ENCODE measurements at regions not wholly inside any gene's neighbourhood (a gene's known extent, or its start where the extent isn't known, plus 50 kb on each side); places are given as distances from the start of the nearest gene placed in this dataset.

DNA sequence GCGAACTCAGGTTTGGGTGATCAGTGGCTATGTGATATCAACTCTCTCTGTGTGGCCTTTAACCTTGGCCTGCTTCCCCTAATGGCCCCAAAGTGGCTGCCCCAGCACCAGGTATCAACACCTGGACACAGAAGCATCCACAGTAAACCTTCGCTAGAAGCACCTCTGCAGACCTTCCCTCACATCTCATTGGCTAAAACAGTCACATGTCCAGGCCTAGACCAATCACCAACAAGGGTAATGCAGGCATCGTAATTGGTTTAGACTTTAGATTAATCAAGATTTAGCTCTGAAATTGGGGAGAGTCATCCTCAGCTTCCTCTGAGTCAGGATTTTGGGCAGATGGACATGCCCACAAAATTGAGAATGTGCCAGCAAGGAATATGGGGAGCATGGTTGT is 92.5 kb upstream of the MYL2 start:
- Histone ChIP-seq H3K9ac (ENCODE audit: low read length) (no peak overlapping the region), H4K12ac (ENCODE audit: low read depth, low read length) (no peak overlapping the region), H2BK120ac (ENCODE audit: insufficient read depth, low read length, poor library complexity) (no peak overlapping the region), H2AFZ (ENCODE audit: insufficient read depth, low read length, poor library complexity) (no peak overlapping the region), H3K36me3 (ENCODE audit: control insufficient read depth in 1 of 2, insufficient read depth in 2 of 2, low read length in 2 of 2) (no peaks in the 10 kb centered on the region), H3K4me2 (ENCODE audit: low read length) (no peak overlapping the region), H3K79me2 (ENCODE audit: control insufficient read depth, insufficient read depth, low read length, poor library complexity) (no peaks in the 10 kb centered on the region), H3K27me3 (ENCODE audit: insufficient read depth, low read length) (no peaks in the 10 kb centered on the region), H3K23ac (ENCODE audit: low read length) (no peak overlapping the region), H3K18ac (ENCODE audit: low read length) (no peak overlapping the region), H3K4me3 (ENCODE audit: low read depth, low read length) (no peak overlapping the region), H3K9me3 (ENCODE audit: insufficient read depth, low read depth, low read length) (peaks cover 4% of the 10 kb centered on the region), H3K4me1 (ENCODE audit: control insufficient read depth in 1 of 2, insufficient read depth in 2 of 2, low read length in 2 of 2) (no peaks in the 10 kb centered on the region), H3K4ac (ENCODE audit: low read depth, low read length) (no peak overlapping the region), H3K27ac (ENCODE audit: low read depth, low read length) (no peak overlapping the region), H4K8ac (ENCODE audit: low read depth, low read length) (no peak overlapping the region), H2BK5ac (ENCODE audit: low read depth, low read length, poor library complexity) (no peak overlapping the region), H3K79me1 (ENCODE audit: low read length) (no peaks in the 10 kb centered on the region), H3K14ac (ENCODE audit: low read length) (no peak overlapping the region), H4K91ac (ENCODE audit: low read depth, low read length) (no peak overlapping the region), H2BK12ac (ENCODE audit: low read length) (no peak overlapping the region), H2AK5ac (ENCODE audit: low read length) (no peak overlapping the region)
- no CpG with 5 or more reads among the region's 3 CpGs for WGBS (ENCODE audit: extremely low coverage, insufficient coverage, insufficient read length)
- DNase-seq, result no peak

- Histone ChIP-seq H3K79me1 (ENCODE audit: low read length) (no peaks in the 10 kb centered on the region), H3K4me1 (ENCODE audit: control insufficient read depth in 1 of 2, insufficient read depth in 2 of 2, low read length in 2 of 2) (no peaks in the 10 kb centered on the region), H3K14ac (ENCODE audit: low read length) (no peak overlapping the region), H4K12ac (ENCODE audit: low read depth, low read length) (no peak overlapping the region), H3K79me2 (ENCODE audit: control insufficient read depth, insufficient read depth, low read length, poor library complexity) (no peaks in the 10 kb centered on the region), H2AK5ac (ENCODE audit: low read length) (no peak overlapping the region), H3K36me3 (ENCODE audit: control insufficient read depth in 1 of 2, insufficient read depth in 2 of 2, low read length in 2 of 2) (no peaks in the 10 kb centered on the region), H3K27ac (ENCODE audit: low read depth, low read length) (no peak overlapping the region), H3K4me3 (ENCODE audit: low read depth, low read length) (no peak overlapping the region), H2BK12ac (ENCODE audit: low read length) (no peak overlapping the region), H3K27me3 (ENCODE audit: insufficient read depth, low read length) (no peaks in the 10 kb centered on the region), H2BK120ac (ENCODE audit: insufficient read depth, low read length, poor library complexity) (no peak overlapping the region), H3K9me3 (ENCODE audit: insufficient read depth, low read depth, low read length) (peaks cover 4% of the 10 kb centered on the region), H4K8ac (ENCODE audit: low read depth, low read length) (no peak overlapping the region), H3K9ac (ENCODE audit: low read length) (no peak overlapping the region), H3K23ac (ENCODE audit: low read length) (no peak overlapping the region), H2AFZ (ENCODE audit: insufficient read depth, low read length, poor library complexity) (no peak overlapping the region), H3K4me2 (ENCODE audit: low read length) (no peak overlapping the region), H3K4ac (ENCODE audit: low read depth, low read length) (no peak overlapping the region), H4K91ac (ENCODE audit: low read depth, low read length) (no peak overlapping the region), H2BK5ac (ENCODE audit: low read depth, low read length, poor library complexity) (no peak overlapping the region), H3K18ac (ENCODE audit: low read length) (no peak overlapping the region)
- no peak for DNase-seq
- WGBS (ENCODE audit: extremely low coverage, insufficient coverage, insufficient read length), result no CpG with 5 or more reads among the region's 15 CpGs
Measured at GRCh38 chr12:111011999-111012600, 91.7 kb upstream of the MYL2 start.

- H4K12ac ChIP-seq (ENCODE audit: low read depth, low read length), result no peak overlapping the region
- H4K8ac ChIP-seq (ENCODE audit: low read depth, low read length), result no peak overlapping the region
- 100% methylated on average over 1 of the region's 6 CpGs for WGBS (ENCODE audit: extremely low coverage, insufficient coverage, insufficient read length)
- H3K18ac ChIP-seq (ENCODE audit: low read length), result no peak overlapping the region
- H3K4me1 ChIP-seq (ENCODE audit: control insufficient read depth in 1 of 2, insufficient read depth in 2 of 2, low read length in 2 of 2), result no peaks in the 10 kb centered on the region
- H3K9ac ChIP-seq (ENCODE audit: low read length), result no peak overlapping the region
- DNase-seq, result no peak
- H2AFZ ChIP-seq (ENCODE audit: insufficient read depth, low read length, poor library complexity), result no peak overlapping the region
- H3K27me3 ChIP-seq (ENCODE audit: insufficient read depth, low read length), result no peaks in the 10 kb centered on the region
- no peak overlapping the region for H2BK5ac ChIP-seq (ENCODE audit: low read depth, low read length, poor library complexity)
- H2BK120ac ChIP-seq (ENCODE audit: insufficient read depth, low read length, poor library complexity), result no peak overlapping the region
- no peak overlapping the region for H3K4me2 ChIP-seq (ENCODE audit: low read length)
- H4K91ac ChIP-seq (ENCODE audit: low read depth, low read length), result no peak overlapping the region
- no peak overlapping the region for H3K27ac ChIP-seq (ENCODE audit: low read depth, low read length)
- H3K36me3 ChIP-seq (ENCODE audit: control insufficient read depth in 1 of 2, insufficient read depth in 2 of 2, low read length in 2 of 2), result no peaks in the 10 kb centered on the region
- H3K4me3 ChIP-seq (ENCODE audit: low read depth, low read length), result no peak overlapping the region
- peaks cover 4% of the 10 kb centered on the region for H3K9me3 ChIP-seq (ENCODE audit: insufficient read depth, low read depth, low read length)
- no peak overlapping the region for H3K14ac ChIP-seq (ENCODE audit: low read length)
- no peaks in the 10 kb centered on the region for H3K79me1 ChIP-seq (ENCODE audit: low read length)
- H3K4ac ChIP-seq (ENCODE audit: low read depth, low read length), result no peak overlapping the region
- H2AK5ac ChIP-seq (ENCODE audit: low read length), result no peak overlapping the region
- H3K79me2 ChIP-seq (ENCODE audit: control insufficient read depth, insufficient read depth, low read length, poor library complexity), result no peaks in the 10 kb centered on the region
- H2BK12ac ChIP-seq (ENCODE audit: low read length), result peak overlapping the region; percentile 69
- no peak overlapping the region for H3K23ac ChIP-seq (ENCODE audit: low read length)
Measured at GRCh38 chr12:111010916-111011657, 90.7 kb upstream of the MYL2 start.

- H3K27ac ChIP-seq (ENCODE audit: low read depth, low read length), result no peak overlapping the region
- H3K18ac ChIP-seq (ENCODE audit: low read length), result no peak overlapping the region
- no peaks in the 10 kb centered on the region for H3K36me3 ChIP-seq (ENCODE audit: control insufficient read depth in 1 of 2, insufficient read depth in 2 of 2, low read length in 2 of 2)
- H3K4me3 ChIP-seq (ENCODE audit: low read depth, low read length), result no peak overlapping the region
- no peak overlapping the region for H3K23ac ChIP-seq (ENCODE audit: low read length)
- no peaks in the 10 kb centered on the region for H3K4me1 ChIP-seq (ENCODE audit: control insufficient read depth in 1 of 2, insufficient read depth in 2 of 2, low read length in 2 of 2)
- H3K9ac ChIP-seq (ENCODE audit: low read length), result no peak overlapping the region
- no CpG with 5 or more reads among the region's 3 CpGs for WGBS (ENCODE audit: extremely low coverage, insufficient coverage, insufficient read length)
- no peak overlapping the region for H4K12ac ChIP-seq (ENCODE audit: low read depth, low read length)
- no peaks in the 10 kb centered on the region for H3K27me3 ChIP-seq (ENCODE audit: insufficient read depth, low read length)
- no peak overlapping the region for H2BK120ac ChIP-seq (ENCODE audit: insufficient read depth, low read length, poor library complexity)
- no peaks in the 10 kb centered on the region for H3K79me1 ChIP-seq (ENCODE audit: low read length)
- no peak overlapping the region for H3K4me2 ChIP-seq (ENCODE audit: low read length)
- H2AFZ ChIP-seq (ENCODE audit: insufficient read depth, low read length, poor library complexity), result no peak overlapping the region
- H3K4ac ChIP-seq (ENCODE audit: low read depth, low read length), result no peak overlapping the region
- no peak for DNase-seq
- no peak overlapping the region for H4K91ac ChIP-seq (ENCODE audit: low read depth, low read length)
- no peaks in the 10 kb centered on the region for H3K79me2 ChIP-seq (ENCODE audit: control insufficient read depth, insufficient read depth, low read length, poor library complexity)
- H4K8ac ChIP-seq (ENCODE audit: low read depth, low read length), result no peak overlapping the region
- H3K14ac ChIP-seq (ENCODE audit: low read length), result no peak overlapping the region
- H2BK12ac ChIP-seq (ENCODE audit: low read length), result no peak overlapping the region
- H3K9me3 ChIP-seq (ENCODE audit: insufficient read depth, low read depth, low read length), result peaks cover 4% of the 10 kb centered on the region
- no peak overlapping the region for H2BK5ac ChIP-seq (ENCODE audit: low read depth, low read length, poor library complexity)
- no peak overlapping the region for H2AK5ac ChIP-seq (ENCODE audit: low read length)
Measured at GRCh38 chr12:111010061-111010460, 89.7 kb upstream of the MYL2 start.
